ENCODE measurements at regions not wholly inside any gene's neighbourhood (a gene's known extent, or its start where the extent isn't known, plus 50 kb on each side); places are given as distances from the start of the nearest gene placed in this dataset.

- ATAC-seq (ENCODE audit: low FRiP score) (no peak), DNase-seq (ENCODE audit: low spot score) (no peak)
- TF ChIP-seq CTCF (IDR thresholded peaks at IDR 0.05) = no peak
Measured at GRCh38 chr13:50735071-50735470, 108.4 kb downstream of the DLEU7 start.

- ATAC-seq (ENCODE audit: low FRiP score) (no peak), DNase-seq (ENCODE audit: low spot score) (no peak)
- no peak for TF ChIP-seq CTCF (IDR thresholded peaks at IDR 0.05)
Measured at GRCh38 chr13:50740052-50740741, 103.3 kb downstream of the DLEU7 start.

- ATAC-seq (ENCODE audit: low FRiP score) (no peak), DNase-seq (ENCODE audit: low spot score) (no peak)
- TF ChIP-seq CTCF (IDR thresholded peaks at IDR 0.05) = no peak
Measured at GRCh38 chr13:50742353-50742752, 101.1 kb downstream of the DLEU7 start.

GRCh38 chr13:50742968-50743367 is 100.5 kb downstream of the DLEU7 start:
- no peak for TF ChIP-seq CTCF (IDR thresholded peaks at IDR 0.05)
- ATAC-seq (ENCODE audit: low FRiP score) = no peak
- no peak for DNase-seq (ENCODE audit: low spot score)

GRCh38 chr13:50744116-50744660 is 99.3 kb downstream of the DLEU7 start:
- TF ChIP-seq CTCF (IDR thresholded peaks at IDR 0.05) = no peak
- ATAC-seq (ENCODE audit: low FRiP score) = no peak
- no peak for DNase-seq (ENCODE audit: low spot score)

GRCh38 chr13:50745542-50746115 is 97.9 kb downstream of the DLEU7 start:
- DNase-seq (ENCODE audit: low spot score) = no peak
- no peak for ATAC-seq (ENCODE audit: low FRiP score)
- no peak for TF ChIP-seq CTCF (IDR thresholded peaks at IDR 0.05)
